ENCODE measurements at regions not wholly inside any gene's neighbourhood (a gene's known extent, or its start where the extent isn't known, plus 50 kb on each side); places are given as distances from the start of the nearest gene placed in this dataset.

GRCh38 chr11:82210011-82210410, 523.7 kb downstream of the FAM181B start:
- TF ChIP-seq CTCF (IDR thresholded peaks at IDR 0.05) (no peak), POLR2AphosphoS5 (IDR thresholded peaks at IDR 0.05; ENCODE audit: low read depth, low read length) (no peak), REST (IDR thresholded peaks at IDR 0.05; ENCODE audit: insufficient read depth in 1 of 2, low read depth in 2 of 2, low read length in 1 of 2) (no peak), SIN3A (IDR thresholded peaks at IDR 0.05; ENCODE audit: borderline replicate concordance, insufficient read depth, low read depth, low read length) (no peak), TCF7L2 (IDR thresholded peaks at IDR 0.05; ENCODE audit: low read depth, low read length) (no peak)

Measured in Panc1 (cell line).